Adrenal gland (tissue), 9 donors: ENCODE measurements at regions not wholly inside any gene's neighbourhood (a gene's known extent, or its start where the extent isn't known, plus 50 kb on each side); places are given as distances from the start of the nearest gene placed in this dataset.

ENCODE experiments used
- DNase-seq, 7 donors: peaks; one replicate each; pipeline ENCODE4 v3.0.0-alpha.2; 2019 to 2020
- H3K27ac ChIP-seq, 5 donors: fragments of 200-600 bp; sonication (generic) in 4 of 5; 1 replicate in 3 of 5; 2 replicates in 2 of 5; pipeline versions ENCODE4 v1.5.1 to v1.8.0; 2016 to 2020; ENCODE audit warnings: mild to moderate bottlenecking in 1 of 5
- H3K27me3 ChIP-seq: fragments of 200-600 bp; 2 replicates; pipeline ENCODE4 v1.8.0; 2021
- H3K36me3 ChIP-seq, 2 donors: fragments of 200-600 bp; replicated peaks in 1 of 2; 1 replicate in 1 of 2; 2 replicates in 1 of 2; pipeline versions ENCODE4 v1.5.1 to v1.8.0; 2018 to 2022
- H3K4me1 ChIP-seq, 2 donors: fragments of 200-600 bp; replicated peaks in 1 of 2; 1 replicate in 1 of 2; 2 replicates in 1 of 2; pipeline versions ENCODE4 v1.5.1 to v1.8.0; 2018 to 2021
- H3K4me3 ChIP-seq, 4 donors: fragments of 200-600 bp; sonication (generic) in 3 of 4; one replicate each; pipeline ENCODE4 v1.5.1; 2016 to 2018
- H3K9me3 ChIP-seq, 3 donors: fragments of 200-600 bp; sonication (generic) in 1 of 3; replicated peaks in 1 of 3; 1 replicate in 2 of 3; 2 replicates in 1 of 3; pipeline versions ENCODE4 v1.5.1 to v1.8.0; 2016 to 2021
- CTCF ChIP-seq, 6 experiments: fragments of 450-650 bp in 4 of 6; fragments of 200-600 bp in 2 of 6; sonication (generic) in 1 of 6; IDR thresholded peaks; 1 replicate in 5 of 6; 2 replicates in 1 of 6; pipeline versions ENCODE4 v1.5.1 to v1.8.0; 2016 to 2021; ENCODE audit warnings: antibody characterized with exemption in 6 of 6, mild to moderate bottlenecking in 2 of 6, moderate library complexity in 1 of 6
- POLR2A ChIP-seq, 2 donors: fragments of 450-650 bp; IDR thresholded peaks; one replicate each; pipeline ENCODE4 v1.6.1; 2017; ENCODE audit warnings: antibody characterized with exemption in 2 of 2, mild to moderate bottlenecking in 2 of 2, moderate library complexity in 1 of 2
- WGBS, 4 donors: extraction: QIAGEN DNeasy Blood & Tissue Kit in 2 of 4; methylation state at CpG; one replicate each; pipeline versions ENCODE4 v1.1.5 to v1.1.7; 2013 to 2017; 5-methylcytosine and 5-hydroxymethylcytosine counted together
- intact Hi-C, 2 donors: fragments of 100-400 bp; cut with DNase I; formaldehyde crosslinking; loops; one replicate each; pipeline versions ENCODE4 v1.14.1 to v1.15.0; 2022 to 2023
- donor health status: healthy with polysubstance abuse.
- donor health status: Bipolar disorder and iron deficiency.
- donor health status: DM: yes; HTN: yes; CAD: no.
- donor health status: DM: no; HTN: no; CAD: no.
- donor health status: DM: no; HTN: no; CAD: no.

GRCh38 chr20:11431621-11432020 lies 486.1 kb upstream of the BTBD3 start:
- TF ChIP-seq POLR2A (IDR thresholded peaks at IDR 0.05), result no peak
- H3K27ac ChIP-seq, result no peak overlapping the region
- no peaks in the 10 kb centered on the region for H3K36me3 ChIP-seq
- no peak for DNase-seq
- no peak overlapping the region for H3K4me3 ChIP-seq
- WGBS, 4 donors, result 77 to 86% (median 79%) methylated on average over 1 of the region's 1 CpG
- intact Hi-C loops, result no loop called here
- no peaks in the 10 kb centered on the region for H3K27me3 ChIP-seq
- H3K4me1 ChIP-seq, result no peaks in the 10 kb centered on the region
- H3K9me3 ChIP-seq, result no peaks in the 10 kb centered on the region

GRCh38 chr20:11432407-11432806 lies 485.3 kb upstream of the BTBD3 start:
- H3K27me3 ChIP-seq, result no peaks in the 10 kb centered on the region
- no peak for TF ChIP-seq POLR2A (IDR thresholded peaks at IDR 0.05)
- TF ChIP-seq CTCF (IDR thresholded peaks at IDR 0.05), result no peak
- intact Hi-C loops, result no loop called here
- H3K36me3 ChIP-seq, result no peaks in the 10 kb centered on the region
- DNase-seq, result no peak
- H3K4me1 ChIP-seq, result no peaks in the 10 kb centered on the region
- H3K9me3 ChIP-seq, result no peaks in the 10 kb centered on the region
- 36 to 41% (median 39%) methylated on average over 3 of the region's 3 CpGs for WGBS, 4 donors
- no peak overlapping the region for H3K4me3 ChIP-seq
- no peak overlapping the region for H3K27ac ChIP-seq

GRCh38 chr20:11436113-11436905 lies 481.4 kb upstream of the BTBD3 start:
- TF ChIP-seq POLR2A (IDR thresholded peaks at IDR 0.05) (no peak), CTCF (IDR thresholded peaks at IDR 0.05) (no peak)
- H3K9me3 ChIP-seq, result no peaks in the 10 kb centered on the region
- no peak for DNase-seq
- no peaks in the 10 kb centered on the region for H3K36me3 ChIP-seq
- no peak overlapping the region for H3K27ac ChIP-seq
- H3K4me1 ChIP-seq, result no peaks in the 10 kb centered on the region
- H3K27me3 ChIP-seq, result no peaks in the 10 kb centered on the region
- no peak overlapping the region for H3K4me3 ChIP-seq
- intact Hi-C loops, result no loop called here
- 58 to 68% (median 64%) methylated on average over 4 of the region's 4 CpGs for WGBS, 4 donors

DNA sequence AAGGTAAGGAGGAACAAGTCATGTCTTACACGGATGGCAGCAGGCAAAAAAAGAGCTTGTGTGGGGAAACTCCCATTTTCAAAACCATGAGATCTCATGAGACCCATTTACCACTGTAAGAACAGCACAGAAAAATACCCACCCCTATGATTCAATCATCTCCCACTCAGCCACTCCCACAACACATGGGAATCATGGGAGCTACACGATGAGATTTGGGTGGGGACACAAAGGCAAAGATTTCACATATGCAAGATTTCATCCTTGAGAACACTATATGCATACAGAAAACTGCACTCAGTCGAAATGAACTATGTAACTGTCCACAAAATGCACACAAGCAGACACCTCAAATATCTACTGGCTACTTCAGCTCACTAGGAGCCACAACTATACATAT lies 480.6 kb upstream of the BTBD3 start:
- 57 to 84% (median 73%) methylated on average over 3 of the region's 3 CpGs for WGBS, 4 donors
- Histone ChIP-seq H3K27ac (no peak overlapping the region), H3K9me3 (no peaks in the 10 kb centered on the region), H3K36me3 (no peaks in the 10 kb centered on the region), H3K4me3 (no peak overlapping the region), H3K27me3 (no peaks in the 10 kb centered on the region), H3K4me1 (no peaks in the 10 kb centered on the region)
- TF ChIP-seq CTCF (IDR thresholded peaks at IDR 0.05), result no peak
- no peak for TF ChIP-seq POLR2A (IDR thresholded peaks at IDR 0.05)
- intact Hi-C loops, result no loop called here
- no peak for DNase-seq
